Keratinocyte (primary cell): ENCODE measurements at regions not wholly inside any gene's neighbourhood (a gene's known extent, or its start where the extent isn't known, plus 50 kb on each side); places are given as distances from the start of the nearest gene placed in this dataset.

Experiments
- EZH2 ChIP-seq: IDR thresholded peaks from one replicate; pipeline ENCODE4 v1.6.1; 2012; ENCODE audit warnings: inconsistent platforms, mild to moderate bottlenecking, low read length, moderate library complexity
- TF ChIP-seq, protein P1 (sequence below), 3 experiments: IDR thresholded peaks in 1 of 3; conservative IDR thresholded peaks in 1 of 3; optimal IDR thresholded peaks in 1 of 3; 2 replicates in 2 of 3; 3 replicates in 1 of 3; pipeline versions ENCODE3 to v1.5.1; 2011; ENCODE audit warnings: low read length in 3 of 3, mild to moderate bottlenecking in 3 of 3, moderate library complexity in 2 of 3, control low read depth in 1 of 3, inconsistent platforms in 1 of 3; ENCODE audit not compliant: insufficient read depth in 2 of 3; ENCODE audit errors: extremely low read depth in 1 of 3

DNA sequence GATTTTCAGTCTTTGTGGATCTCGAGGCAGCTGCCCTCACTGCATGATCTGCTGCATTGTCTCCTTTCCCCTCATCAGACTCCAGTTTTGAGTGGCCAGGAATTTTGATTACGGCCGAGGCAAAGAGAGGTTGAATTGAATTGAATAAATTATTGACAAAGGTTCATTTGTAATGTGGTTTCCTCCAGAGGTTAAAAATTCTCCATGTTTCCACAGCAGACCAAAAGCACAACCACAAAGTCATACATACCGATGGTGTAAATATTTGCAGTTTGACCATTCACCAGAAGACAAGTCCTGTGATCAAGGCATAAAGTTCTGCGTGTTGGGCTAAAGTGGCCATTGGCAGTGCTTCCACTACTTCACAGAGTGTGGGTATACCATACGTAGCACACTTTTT lies 343.8 kb upstream of the MYT1L start:
- TF ChIP-seq, protein P1, sequence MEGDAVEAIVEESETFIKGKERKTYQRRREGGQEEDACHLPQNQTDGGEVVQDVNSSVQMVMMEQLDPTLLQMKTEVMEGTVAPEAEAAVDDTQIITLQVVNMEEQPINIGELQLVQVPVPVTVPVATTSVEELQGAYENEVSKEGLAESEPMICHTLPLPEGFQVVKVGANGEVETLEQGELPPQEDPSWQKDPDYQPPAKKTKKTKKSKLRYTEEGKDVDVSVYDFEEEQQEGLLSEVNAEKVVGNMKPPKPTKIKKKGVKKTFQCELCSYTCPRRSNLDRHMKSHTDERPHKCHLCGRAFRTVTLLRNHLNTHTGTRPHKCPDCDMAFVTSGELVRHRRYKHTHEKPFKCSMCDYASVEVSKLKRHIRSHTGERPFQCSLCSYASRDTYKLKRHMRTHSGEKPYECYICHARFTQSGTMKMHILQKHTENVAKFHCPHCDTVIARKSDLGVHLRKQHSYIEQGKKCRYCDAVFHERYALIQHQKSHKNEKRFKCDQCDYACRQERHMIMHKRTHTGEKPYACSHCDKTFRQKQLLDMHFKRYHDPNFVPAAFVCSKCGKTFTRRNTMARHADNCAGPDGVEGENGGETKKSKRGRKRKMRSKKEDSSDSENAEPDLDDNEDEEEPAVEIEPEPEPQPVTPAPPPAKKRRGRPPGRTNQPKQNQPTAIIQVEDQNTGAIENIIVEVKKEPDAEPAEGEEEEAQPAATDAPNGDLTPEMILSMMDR (optimal IDR thresholded peaks at IDR 0.05 in 1 of 3, IDR thresholded peaks at IDR 0.05 in 1 of 3, conservative IDR thresholded peaks at IDR 0.05 in 1 of 3; ENCODE audit: extremely low read depth in 1 of 3, insufficient read depth in 2 of 3, low read length in 3 of 3), result no peak
- TF ChIP-seq EZH2, result no peak
